Activated T-helper 1 cell treated with anti-CD3 and anti-CD28 coated beads, Interleukin-12 subunit alpha, Interleukin-12 subunit beta, Interleukin-2, Interleukin-4 antibody, amounts not matched to agents 30 ng/mL and 10 ng/mL and 1 ng/mL, durations not matched to agents 14 hours and 24 hours and 36 hours (primary cell): ENCODE measurements at regions not wholly inside any gene's neighbourhood (a gene's known extent, or its start where the extent isn't known, plus 50 kb on each side); places are given as distances from the start of the nearest gene placed in this dataset.

Source experiments
- DNase-seq: peaks from one replicate; pipeline ENCODE4 v3.0.0; 2021; ENCODE audit warnings: low spot score
- H3K27ac Mint-ChIP-seq: one replicate; pipeline ENCODE4 v1.8.0; 2021; ENCODE audit warnings: mild to moderate bottlenecking, mixed read lengths
- H3K27me3 Mint-ChIP-seq: one replicate; pipeline ENCODE4 v1.8.0; 2022; ENCODE audit warnings: mild to moderate bottlenecking, moderate library complexity, mixed read lengths; ENCODE audit not compliant: insufficient read depth
- H3K36me3 Mint-ChIP-seq: one replicate; pipeline ENCODE4 v1.8.0; 2021; ENCODE audit warnings: low read depth, mixed read lengths
- H3K4me1 Mint-ChIP-seq: one replicate; pipeline ENCODE4 v1.8.0; 2021; ENCODE audit warnings: low read depth, mixed read lengths
- H3K4me3 Mint-ChIP-seq: one replicate; pipeline ENCODE4 v1.8.0; 2021; ENCODE audit warnings: mild to moderate bottlenecking, moderate library complexity, mixed read lengths
- H3K9me3 Mint-ChIP-seq: one replicate; pipeline ENCODE4 v1.8.0; 2021; ENCODE audit warnings: mixed read lengths
- intact Hi-C: fragments of 100-400 bp; cut with micrococcal nuclease; formaldehyde crosslinking; loops from one replicate; pipeline ENCODE4 v1.15.1; 2024

DNA sequence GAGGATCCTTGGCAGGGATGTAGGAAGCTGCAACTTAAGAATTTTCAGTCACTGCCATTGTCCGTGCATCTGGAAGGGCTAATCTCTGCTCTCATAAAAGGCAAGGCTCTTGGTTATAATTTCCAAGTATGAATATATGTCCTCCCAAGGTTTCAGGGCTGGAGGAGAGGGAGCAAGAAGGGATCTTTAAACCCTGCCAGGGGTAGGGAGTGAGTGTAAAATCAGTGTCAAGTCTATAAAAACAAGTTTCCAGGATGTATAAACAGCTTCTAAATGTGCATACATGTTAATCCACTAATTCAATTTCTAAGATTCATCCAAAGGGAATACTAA lies 110.2 kb upstream of the CYRIA start:
- Mint-ChIP-seq H3K27me3 (peaks cover 2% of the 10 kb centered on the region), H3K4me3 (no peak overlapping the region), H3K27ac (no peak overlapping the region), H3K36me3 (no peaks in the 10 kb centered on the region), H3K4me1 (no peaks in the 10 kb centered on the region), H3K9me3 (no peaks in the 10 kb centered on the region)
- no peak for DNase-seq
- intact Hi-C loops, result no loop called here

DNA sequence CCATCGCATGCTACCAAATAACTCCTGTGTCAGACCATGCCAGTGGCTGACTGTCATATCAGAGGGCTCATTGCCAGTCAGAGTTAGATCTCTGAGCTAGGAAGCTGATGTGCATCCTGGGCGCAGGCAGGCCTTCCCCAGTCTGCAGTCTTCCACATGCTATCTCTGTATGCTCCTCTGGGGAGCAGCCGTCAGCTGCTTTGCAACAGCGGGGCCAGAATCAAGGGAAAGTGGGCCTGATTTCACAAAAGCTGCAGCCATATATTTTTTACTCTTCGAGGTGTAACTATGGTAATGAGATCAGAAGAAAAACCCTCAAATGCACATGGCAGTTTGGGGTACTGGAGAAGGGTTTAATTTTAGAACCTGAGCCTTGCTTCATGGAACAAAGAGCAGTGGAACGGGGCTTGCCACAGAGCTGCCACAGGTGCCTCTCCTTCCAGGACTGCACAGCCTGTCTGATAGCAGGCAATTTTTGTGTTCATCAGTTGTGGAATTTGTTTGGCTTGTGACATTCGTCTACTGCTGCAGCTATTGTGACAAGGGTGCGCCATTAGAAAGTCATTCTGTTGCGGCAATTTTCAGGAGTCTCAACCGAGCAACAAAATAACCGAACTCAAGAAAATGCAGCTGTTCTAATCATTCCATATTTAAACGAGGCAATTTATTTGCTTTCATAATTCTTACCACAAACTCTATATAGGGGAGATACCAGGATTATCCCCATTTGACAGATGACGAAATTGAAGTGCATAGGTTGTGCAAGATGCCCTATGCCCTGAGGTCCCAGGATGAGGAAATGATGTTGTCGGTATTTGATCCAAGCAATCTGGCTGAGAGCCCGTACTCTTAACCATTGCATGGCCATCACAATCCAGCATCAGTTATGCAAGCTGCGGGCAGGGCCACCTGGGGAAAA lies 109.6 kb upstream of the CYRIA start:
- no peaks in the 10 kb centered on the region for H3K36me3 Mint-ChIP-seq
- intact Hi-C loops, result no loop called here
- H3K9me3 Mint-ChIP-seq, result no peaks in the 10 kb centered on the region

DNA sequence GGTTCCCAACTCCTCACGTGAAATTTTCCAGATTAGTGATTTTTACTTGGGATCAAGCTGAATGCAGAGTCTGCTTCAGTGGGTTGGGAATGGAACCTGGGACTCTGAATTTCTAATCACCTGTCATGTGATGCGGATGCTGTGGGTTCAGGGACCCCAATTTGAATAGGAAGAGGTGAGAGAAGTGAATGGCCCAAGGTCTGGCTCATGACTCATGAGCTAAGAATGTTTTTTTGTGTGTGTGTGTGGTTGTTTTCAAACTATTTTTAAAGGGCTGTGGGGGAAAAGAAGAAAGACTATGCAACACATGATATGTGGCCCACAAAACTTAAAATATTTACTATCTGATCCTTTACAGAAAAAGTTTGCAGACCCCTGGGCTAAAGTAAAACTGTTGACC lies 108.5 kb upstream of the CYRIA start:
- no peak overlapping the region for H3K4me3 Mint-ChIP-seq
- DNase-seq, result no peak
- H3K27me3 Mint-ChIP-seq, result peaks cover 2% of the 10 kb centered on the region
- no peaks in the 10 kb centered on the region for H3K36me3 Mint-ChIP-seq
- H3K27ac Mint-ChIP-seq, result no peak overlapping the region
- H3K4me1 Mint-ChIP-seq, result no peaks in the 10 kb centered on the region
- intact Hi-C loops, result no loop called here
- no peaks in the 10 kb centered on the region for H3K9me3 Mint-ChIP-seq

More for the DNA sequence above, 109.6 kb upstream of the CYRIA start:
- no peak for DNase-seq
- H3K27me3 Mint-ChIP-seq, result peaks cover 2% of the 10 kb centered on the region
- no peak overlapping the region for H3K4me3 Mint-ChIP-seq
- no peak overlapping the region for H3K27ac Mint-ChIP-seq
- no peaks in the 10 kb centered on the region for H3K4me1 Mint-ChIP-seq

DNA sequence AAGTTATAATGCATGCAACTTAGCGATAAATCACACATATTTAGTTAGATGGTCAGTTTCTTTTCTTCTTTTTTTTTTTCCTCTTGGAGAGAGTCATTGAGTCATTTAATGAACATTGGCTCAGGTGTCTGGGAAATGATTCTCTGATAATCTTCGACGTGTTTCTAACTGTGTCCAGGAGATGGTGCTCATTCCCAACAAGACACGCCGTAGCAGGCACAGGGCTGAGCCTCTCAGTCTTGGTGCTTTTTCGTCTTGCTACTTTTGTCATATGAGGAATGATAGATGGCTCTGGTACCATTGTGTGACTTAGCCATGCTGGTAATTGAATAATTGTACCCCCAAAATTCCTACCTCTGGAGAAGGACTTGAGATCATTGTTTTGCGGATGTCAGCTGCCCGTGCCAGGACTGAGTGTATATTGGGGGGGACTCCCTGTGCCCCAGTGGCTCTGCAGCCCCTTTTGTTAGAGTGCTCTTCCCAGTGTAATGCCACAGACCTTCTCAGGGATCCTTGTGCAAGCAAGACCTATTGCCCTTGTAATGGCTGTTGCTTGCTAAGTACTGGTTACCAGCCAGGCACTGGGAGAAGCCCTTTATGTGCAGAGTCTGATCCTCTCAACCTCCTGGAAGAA lies 107.6 kb upstream of the CYRIA start:
- Mint-ChIP-seq H3K4me1 (no peaks in the 10 kb centered on the region), H3K36me3 (no peaks in the 10 kb centered on the region), H3K9me3 (no peaks in the 10 kb centered on the region), H3K4me3 (no peak overlapping the region), H3K27me3 (peaks cover 2% of the 10 kb centered on the region), H3K27ac (no peak overlapping the region)
- DNase-seq, result no peak
- intact Hi-C loops, result loop anchor here (2.0 kb wide), 1 partner anchor 128 kb away; no protein-coding TSS in a partner anchor

DNA sequence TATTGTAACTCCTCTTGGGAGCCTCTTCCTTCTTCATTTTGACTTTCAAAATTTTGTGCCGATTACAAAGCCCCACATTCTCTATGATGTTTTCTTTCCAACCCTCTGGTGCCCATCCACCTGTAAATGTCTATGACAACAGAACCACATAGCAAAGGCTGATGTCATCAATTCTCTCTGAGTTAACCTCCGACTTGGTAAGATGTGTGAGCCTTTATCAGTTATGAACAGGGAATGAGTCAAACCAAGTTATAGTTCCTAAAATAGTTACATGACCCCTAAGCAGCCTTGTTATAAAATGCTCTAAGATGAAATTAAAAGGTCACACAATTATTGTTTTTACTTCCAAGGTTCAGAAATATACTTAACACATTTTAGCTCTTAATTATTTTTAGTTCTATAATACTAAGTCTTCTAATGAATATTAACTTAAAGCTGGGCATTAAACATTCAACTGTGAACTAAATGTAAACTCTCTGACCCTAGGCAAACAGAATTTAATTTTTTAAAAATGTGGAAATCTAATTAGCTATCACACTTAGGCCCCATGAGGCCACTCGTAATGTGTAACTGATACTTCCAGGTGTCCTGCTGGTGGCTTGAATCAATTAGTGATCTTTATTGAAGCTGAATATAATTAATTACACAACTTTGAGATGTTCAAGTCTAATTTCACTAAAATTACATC lies 102.3 kb upstream of the CYRIA start:
- DNase-seq, result no peak
- H3K4me3 Mint-ChIP-seq, result no peak overlapping the region
- no peak overlapping the region for H3K27ac Mint-ChIP-seq
- H3K27me3 Mint-ChIP-seq, result peaks cover 1% of the 10 kb centered on the region
- no peaks in the 10 kb centered on the region for H3K4me1 Mint-ChIP-seq
- no peaks in the 10 kb centered on the region for H3K36me3 Mint-ChIP-seq
- intact Hi-C loops, result no loop called here
- H3K9me3 Mint-ChIP-seq, result no peaks in the 10 kb centered on the region

DNA sequence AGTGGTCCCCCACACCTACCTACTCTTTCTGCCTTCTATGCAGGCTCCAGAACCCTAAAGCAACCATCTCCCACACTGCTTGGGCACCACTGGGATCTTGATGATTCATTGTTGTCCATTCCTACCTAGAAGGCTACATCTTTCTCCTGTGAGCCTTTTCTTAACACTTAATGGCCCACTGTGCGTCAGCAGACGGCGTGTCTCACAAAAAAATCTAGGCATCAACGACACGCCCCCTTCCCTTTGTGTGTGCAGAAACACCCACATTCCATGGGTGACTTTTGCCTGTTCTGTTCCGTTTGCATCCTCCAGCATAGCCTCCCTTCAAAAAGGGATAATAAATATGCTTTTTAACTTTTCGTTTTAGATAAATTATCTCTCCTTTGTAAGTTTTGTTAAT lies 99.7 kb upstream of the CYRIA start:
- H3K27ac Mint-ChIP-seq, result no peak overlapping the region
- DNase-seq, result no peak
- H3K9me3 Mint-ChIP-seq, result no peaks in the 10 kb centered on the region
- no peaks in the 10 kb centered on the region for H3K36me3 Mint-ChIP-seq
- H3K4me3 Mint-ChIP-seq, result no peak overlapping the region
- intact Hi-C loops, result no loop called here
- no peaks in the 10 kb centered on the region for H3K4me1 Mint-ChIP-seq
- H3K27me3 Mint-ChIP-seq, result peaks cover 1% of the 10 kb centered on the region

DNA sequence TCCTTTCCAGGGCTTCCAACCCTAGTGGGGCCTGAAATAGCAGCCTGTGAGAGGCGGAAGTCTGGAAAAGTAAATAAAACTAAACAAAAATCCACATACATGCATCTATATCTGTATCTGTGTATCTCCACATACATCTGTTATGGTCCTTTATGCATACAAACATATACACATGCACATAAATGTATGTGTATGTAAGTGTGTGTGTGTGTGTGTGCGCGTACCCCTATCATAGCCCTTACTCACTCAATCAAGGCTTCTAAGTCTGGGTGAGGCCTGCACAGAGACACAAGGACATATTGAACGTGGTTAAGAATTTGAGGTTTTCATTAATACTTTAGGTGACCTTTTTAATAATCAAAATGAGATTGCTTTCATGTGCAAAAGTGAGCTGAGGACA lies 98.9 kb upstream of the CYRIA start:
- H3K9me3 Mint-ChIP-seq, result no peaks in the 10 kb centered on the region
- no peak for DNase-seq
- no peaks in the 10 kb centered on the region for H3K36me3 Mint-ChIP-seq
- H3K27me3 Mint-ChIP-seq, result peaks cover 1% of the 10 kb centered on the region
- no peak overlapping the region for H3K4me3 Mint-ChIP-seq
- no peaks in the 10 kb centered on the region for H3K4me1 Mint-ChIP-seq
- no peak overlapping the region for H3K27ac Mint-ChIP-seq
- intact Hi-C loops, result no loop called here

DNA sequence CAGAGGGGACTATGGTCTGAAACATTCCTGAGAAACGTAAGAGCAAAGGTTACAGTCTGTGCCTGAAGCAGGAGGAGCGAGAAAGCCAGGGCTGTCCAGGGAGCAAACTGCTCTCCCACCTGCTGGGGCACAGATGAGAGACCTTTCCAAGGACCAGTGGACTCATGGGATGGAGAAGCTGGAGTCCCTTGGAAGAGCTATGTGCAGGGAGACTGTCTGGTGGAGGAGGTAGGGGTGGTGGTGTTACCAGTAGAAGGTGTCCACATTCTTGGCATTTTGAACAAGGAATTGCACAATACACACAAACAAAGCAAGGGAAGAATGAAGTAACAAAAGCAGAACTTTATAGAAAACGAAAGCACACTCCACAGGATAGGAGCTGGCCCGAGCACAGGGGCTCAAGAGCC lies 97.9 kb upstream of the CYRIA start:
- no peaks in the 10 kb centered on the region for H3K9me3 Mint-ChIP-seq
- H3K27me3 Mint-ChIP-seq, result peaks cover 1% of the 10 kb centered on the region
- no peaks in the 10 kb centered on the region for H3K4me1 Mint-ChIP-seq
- H3K36me3 Mint-ChIP-seq, result no peaks in the 10 kb centered on the region
- H3K4me3 Mint-ChIP-seq, result no peak overlapping the region
- intact Hi-C loops, result no loop called here
- DNase-seq, result no peak
- no peak overlapping the region for H3K27ac Mint-ChIP-seq

DNA sequence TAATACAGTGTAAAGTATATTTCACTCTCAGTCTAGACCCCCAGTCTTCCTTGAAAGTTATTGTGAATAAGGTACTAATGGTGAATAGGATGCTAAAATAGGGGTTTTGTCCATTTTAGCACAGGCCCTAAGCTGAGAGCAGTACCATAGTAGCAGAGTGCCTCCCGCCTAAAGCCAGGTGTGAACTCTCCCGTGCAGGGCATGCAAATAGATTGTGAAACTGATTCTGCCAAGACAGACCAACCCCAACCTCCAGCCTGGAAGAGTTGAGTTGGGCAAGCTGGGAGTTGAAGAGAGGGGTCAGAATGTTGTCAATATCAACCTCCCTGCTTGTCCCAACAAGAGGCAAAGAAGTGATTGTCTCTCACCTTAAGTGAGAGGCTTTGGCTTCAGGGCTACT lies 97.4 kb upstream of the CYRIA start:
- peaks cover 1% of the 10 kb centered on the region for H3K27me3 Mint-ChIP-seq
- H3K36me3 Mint-ChIP-seq, result no peaks in the 10 kb centered on the region
- H3K27ac Mint-ChIP-seq, result no peak overlapping the region
- no peaks in the 10 kb centered on the region for H3K4me1 Mint-ChIP-seq
- no peaks in the 10 kb centered on the region for H3K9me3 Mint-ChIP-seq
- intact Hi-C loops, result no loop called here
- H3K4me3 Mint-ChIP-seq, result no peak overlapping the region
- no peak for DNase-seq

DNA sequence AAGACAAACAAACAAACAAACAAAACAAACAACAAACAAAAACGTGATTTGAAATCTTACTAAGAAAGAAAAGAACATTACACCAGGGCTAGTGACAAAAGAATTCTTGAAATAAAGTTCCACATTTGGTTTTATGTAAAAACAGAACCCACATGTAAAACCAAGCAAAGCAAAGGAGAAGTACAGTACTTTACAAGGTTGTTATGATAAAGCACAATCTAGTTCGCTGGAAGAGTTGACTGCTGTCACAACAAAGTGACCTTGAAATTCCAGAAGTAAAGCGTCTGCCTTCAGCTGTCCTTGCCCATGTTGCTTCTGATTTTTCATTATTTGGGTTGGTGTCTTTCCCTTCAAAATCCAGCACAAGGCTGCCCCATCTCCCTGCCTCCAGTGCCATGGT lies 94.8 kb upstream of the CYRIA start:
- intact Hi-C loops, result no loop called here
- peaks cover 4% of the 10 kb centered on the region for H3K27me3 Mint-ChIP-seq
- no peaks in the 10 kb centered on the region for H3K4me1 Mint-ChIP-seq
- H3K9me3 Mint-ChIP-seq, result no peaks in the 10 kb centered on the region
- H3K36me3 Mint-ChIP-seq, result no peaks in the 10 kb centered on the region
- H3K4me3 Mint-ChIP-seq, result no peak overlapping the region
- H3K27ac Mint-ChIP-seq, result no peak overlapping the region
- DNase-seq, result no peak

DNA sequence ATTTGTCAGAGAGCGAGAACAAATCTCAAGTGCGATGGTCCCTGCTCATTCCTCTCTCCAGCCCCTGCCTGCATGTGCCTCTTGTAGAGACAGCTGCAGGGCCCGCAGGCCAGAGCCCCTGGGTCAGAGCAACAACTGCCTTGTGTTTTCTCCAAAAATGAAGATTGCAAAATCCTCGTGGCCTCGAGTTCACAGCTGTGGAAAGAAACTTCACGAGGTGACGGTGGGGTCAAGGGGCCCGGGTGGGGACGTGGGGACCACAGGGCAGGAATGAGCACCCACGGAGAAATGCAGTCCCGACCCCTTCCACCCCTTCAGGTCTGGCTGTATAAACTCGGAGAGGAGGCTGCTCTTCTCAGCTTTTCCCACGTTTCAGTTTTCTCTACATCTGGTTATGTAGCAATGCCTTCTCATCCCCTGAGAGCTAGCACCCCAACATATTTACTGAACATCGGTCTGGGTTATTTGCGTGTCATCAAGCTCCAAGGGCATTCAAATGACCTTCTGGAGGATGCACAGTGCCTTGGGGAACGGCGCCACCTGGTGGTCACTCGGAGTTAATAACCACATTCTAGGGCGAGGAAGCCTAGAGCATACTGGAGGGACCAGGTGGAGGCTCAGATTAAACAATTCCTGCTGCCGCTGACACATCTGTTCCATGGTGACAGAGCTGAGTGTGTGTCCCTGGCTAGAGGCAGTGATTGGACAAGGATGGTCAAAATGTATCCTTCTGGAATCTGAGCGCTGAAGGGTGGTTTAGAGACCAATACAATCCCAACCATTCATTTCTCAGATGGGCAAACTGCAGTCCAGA lies 91.4 kb upstream of the CYRIA start:
- no peaks in the 10 kb centered on the region for H3K4me1 Mint-ChIP-seq
- H3K36me3 Mint-ChIP-seq, result no peaks in the 10 kb centered on the region
- peak; percentile 47 for DNase-seq
- intact Hi-C loops, result loop anchor here (1.0 to 2.0 kb wide), 5 partner anchors 139 to 818 kb away; no protein-coding TSS in a partner anchor
- peaks cover 2% of the 10 kb centered on the region for H3K27me3 Mint-ChIP-seq
- no peak overlapping the region for H3K4me3 Mint-ChIP-seq
- no peaks in the 10 kb centered on the region for H3K9me3 Mint-ChIP-seq
- H3K27ac Mint-ChIP-seq, result no peak overlapping the region

DNA sequence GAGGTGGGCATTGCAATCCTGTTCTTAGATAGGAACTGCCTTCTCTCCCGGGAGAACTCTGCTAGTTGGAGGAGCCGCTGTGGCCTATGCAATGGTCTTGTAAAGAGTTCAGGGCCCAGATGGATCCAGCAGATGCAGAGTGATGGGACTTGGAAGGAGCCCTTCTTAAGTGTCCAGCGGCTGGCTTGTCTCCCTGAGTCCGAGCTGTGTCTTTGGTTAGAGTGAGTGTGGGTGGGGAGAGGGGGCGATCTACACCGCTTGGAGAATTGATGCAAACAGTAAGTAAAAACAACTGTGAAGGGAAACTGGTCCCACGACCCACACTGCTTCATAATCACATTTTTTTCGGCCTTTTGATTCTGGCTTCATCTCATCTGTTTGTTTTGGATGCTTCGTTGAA lies 89.8 kb upstream of the CYRIA start:
- Mint-ChIP-seq H3K4me1 (no peaks in the 10 kb centered on the region), H3K27ac (no peak overlapping the region), H3K9me3 (no peaks in the 10 kb centered on the region), H3K27me3 (peaks cover 2% of the 10 kb centered on the region), H3K36me3 (no peaks in the 10 kb centered on the region), H3K4me3 (no peak overlapping the region)
- no peak for DNase-seq
- intact Hi-C loops, result no loop called here
